SK-N-MC (cell line): ENCODE measurements at regions not wholly inside any gene's neighbourhood (a gene's known extent, or its start where the extent isn't known, plus 50 kb on each side); places are given as distances from the start of the nearest gene placed in this dataset.

Experiments
- EZH2 ChIP-seq: fragments of 200-600 bp; sonication (generic); IDR thresholded peaks from one replicate; pipeline ENCODE4 v1.6.1; 2017; ENCODE audit warnings: antibody characterized with exemption
- POLR2AphosphoS5 ChIP-seq: IDR thresholded peaks from 2 replicates; pipeline ENCODE4 v1.6.1; 2012; ENCODE audit warnings: mild to moderate bottlenecking, low read depth, low read length, borderline replicate concordance

- TF ChIP-seq EZH2 (no peak), POLR2AphosphoS5 (no peak)
These were observed 316.9 kb downstream of the TEX29 start for GRCh38 chr13:111637365-111637764.
